Thoracic aorta (tissue), 2 donors: ENCODE measurements at regions not wholly inside any gene's neighbourhood (a gene's known extent, or its start where the extent isn't known, plus 50 kb on each side); places are given as distances from the start of the nearest gene placed in this dataset.
"Not testable (repeated sequence)": the region's sequence is repeated elsewhere in the genome, so short reads cannot be mapped to it uniquely, and the experiment has no call there.

Experiments
- ATAC-seq: fragments of 150-250 bp; one replicate; pipeline ENCODE4 v1.8.0; 2017; ENCODE audit warnings: low read depth; ENCODE audit not compliant: insufficient number of reproducible peaks, low FRiP score
- DNase-seq: peaks from one replicate; pipeline ENCODE4 v3.0.0-alpha.2; 2020; ENCODE audit warnings: low spot score
- H3K27ac ChIP-seq, 2 donors: fragments of 200-600 bp; sonication (generic); 1 replicate in 1 of 2; 2 replicates in 1 of 2; pipeline ENCODE4 v1.5.1; 2016; ENCODE audit warnings: mild to moderate bottlenecking in 2 of 2, moderate library complexity in 2 of 2
- H3K27me3 ChIP-seq: fragments of 200-600 bp; sonication (generic); replicated peaks from 2 replicates; pipeline ENCODE4 v1.6.0; 2016; ENCODE audit warnings: mild to moderate bottlenecking; ENCODE audit not compliant: insufficient read depth
- H3K36me3 ChIP-seq: fragments of 200-600 bp; sonication (generic); one replicate; pipeline ENCODE4 v1.5.1; 2016
- H3K4me1 ChIP-seq, 2 donors: fragments of 200-600 bp; sonication (generic); 1 replicate in 1 of 2; 2 replicates in 1 of 2; pipeline versions ENCODE4 v1.5.1 to v1.6.0; 2016; ENCODE audit warnings: low read depth in 2 of 2, mild to moderate bottlenecking in 1 of 2; ENCODE audit not compliant: control insufficient read depth in 1 of 2
- H3K4me3 ChIP-seq: fragments of 200-600 bp; sonication (generic); 2 replicates; pipeline ENCODE4 v1.5.1; 2016; ENCODE audit warnings: mild to moderate bottlenecking
- H3K9me3 ChIP-seq: fragments of 200-600 bp; sonication (generic); 2 replicates; pipeline ENCODE4 v1.5.1; 2016
- TF ChIP-seq, protein P1 (sequence below): fragments of 200-600 bp; sonication (generic); IDR thresholded peaks from one replicate; pipeline ENCODE4 v1.5.1; 2019; ENCODE audit warnings: antibody characterized with exemption

DNA sequence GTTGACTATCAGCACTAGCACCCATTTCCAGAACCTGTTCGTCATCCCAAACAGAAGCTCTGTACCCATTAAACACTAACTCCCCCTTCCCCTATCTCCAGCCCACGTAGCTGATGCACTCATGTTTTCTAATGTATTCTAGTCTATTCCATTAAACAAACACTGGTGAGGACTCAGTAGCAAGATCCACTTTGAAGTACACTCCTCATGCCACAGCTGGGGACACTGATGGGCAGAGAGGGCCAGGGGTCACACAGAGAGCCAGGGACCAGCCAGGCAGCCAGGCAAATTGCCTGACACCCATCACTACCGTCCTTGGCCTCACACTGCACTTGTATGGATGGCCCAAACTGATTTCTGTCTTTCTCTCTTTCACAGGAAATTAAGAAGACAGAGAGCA lies 269.9 kb upstream of the DIO3 start:
- H3K4me3 ChIP-seq = no peak overlapping the region

DNA sequence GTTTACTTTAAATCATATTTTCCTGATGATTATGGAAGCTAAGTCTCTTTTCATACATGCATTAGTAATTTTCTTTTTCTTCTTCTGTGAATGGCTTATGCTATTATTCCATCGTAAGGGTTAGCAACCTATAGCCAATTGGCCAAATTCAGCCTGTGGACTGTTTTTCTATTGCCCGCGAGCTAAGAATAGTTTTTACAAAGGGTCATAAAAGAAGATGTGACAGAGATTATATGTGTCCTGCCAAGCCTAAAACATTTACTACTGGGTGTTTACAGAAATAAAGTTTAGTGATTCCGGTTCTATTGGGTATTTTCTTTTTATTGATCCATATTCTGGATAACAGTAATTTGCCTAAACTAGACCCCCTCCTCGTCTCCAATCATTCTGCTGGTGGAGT lies 268.8 kb upstream of the DIO3 start:
- H3K27ac ChIP-seq = no peak overlapping the region
- no peaks in the 10 kb centered on the region for H3K4me1 ChIP-seq
- TF ChIP-seq, protein P1, sequence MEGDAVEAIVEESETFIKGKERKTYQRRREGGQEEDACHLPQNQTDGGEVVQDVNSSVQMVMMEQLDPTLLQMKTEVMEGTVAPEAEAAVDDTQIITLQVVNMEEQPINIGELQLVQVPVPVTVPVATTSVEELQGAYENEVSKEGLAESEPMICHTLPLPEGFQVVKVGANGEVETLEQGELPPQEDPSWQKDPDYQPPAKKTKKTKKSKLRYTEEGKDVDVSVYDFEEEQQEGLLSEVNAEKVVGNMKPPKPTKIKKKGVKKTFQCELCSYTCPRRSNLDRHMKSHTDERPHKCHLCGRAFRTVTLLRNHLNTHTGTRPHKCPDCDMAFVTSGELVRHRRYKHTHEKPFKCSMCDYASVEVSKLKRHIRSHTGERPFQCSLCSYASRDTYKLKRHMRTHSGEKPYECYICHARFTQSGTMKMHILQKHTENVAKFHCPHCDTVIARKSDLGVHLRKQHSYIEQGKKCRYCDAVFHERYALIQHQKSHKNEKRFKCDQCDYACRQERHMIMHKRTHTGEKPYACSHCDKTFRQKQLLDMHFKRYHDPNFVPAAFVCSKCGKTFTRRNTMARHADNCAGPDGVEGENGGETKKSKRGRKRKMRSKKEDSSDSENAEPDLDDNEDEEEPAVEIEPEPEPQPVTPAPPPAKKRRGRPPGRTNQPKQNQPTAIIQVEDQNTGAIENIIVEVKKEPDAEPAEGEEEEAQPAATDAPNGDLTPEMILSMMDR = no peak
- H3K27me3 ChIP-seq = no peaks in the 10 kb centered on the region
- H3K9me3 ChIP-seq = peaks cover 3% of the 10 kb centered on the region
- ATAC-seq (no peak), DNase-seq (no peak)
- H3K4me3 ChIP-seq = no peak overlapping the region
- no peaks in the 10 kb centered on the region for H3K36me3 ChIP-seq

More for the DNA sequence above, 269.9 kb upstream of the DIO3 start:
- Histone ChIP-seq H3K27me3 (no peaks in the 10 kb centered on the region), H3K36me3 (no peaks in the 10 kb centered on the region), H3K27ac (no peak overlapping the region), H3K4me1 (no peaks in the 10 kb centered on the region), H3K9me3 (no peaks in the 10 kb centered on the region)
- ATAC-seq (no peak), DNase-seq (no peak)
- TF ChIP-seq, protein P1 = no peak

DNA sequence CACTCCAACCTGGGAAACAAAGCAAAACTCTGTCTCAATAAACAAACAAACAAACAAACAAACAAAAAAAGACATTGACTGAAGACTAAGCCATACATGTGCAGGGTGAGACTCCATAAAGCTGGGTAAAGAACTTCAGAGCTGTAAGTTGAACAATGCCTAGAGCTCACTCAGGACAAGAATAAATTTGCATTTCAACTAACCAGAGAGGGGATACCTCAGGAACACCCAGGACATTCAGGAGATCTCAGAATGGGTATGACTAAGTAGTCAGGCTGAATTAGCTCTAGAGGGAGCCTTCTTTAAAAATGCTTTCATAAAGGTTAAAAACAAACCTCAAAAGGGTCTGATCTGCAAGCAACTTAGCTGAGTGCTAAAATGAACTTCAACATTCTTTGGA lies 267.7 kb upstream of the DIO3 start:
- no peaks in the 10 kb centered on the region for H3K36me3 ChIP-seq
- no peak overlapping the region for H3K4me3 ChIP-seq
- H3K4me1 ChIP-seq = no peaks in the 10 kb centered on the region
- no peak for ATAC-seq
- no peak overlapping the region for H3K27ac ChIP-seq
- no peak for DNase-seq
- H3K9me3 ChIP-seq = peaks cover 3% of the 10 kb centered on the region
- TF ChIP-seq, protein P1 = no peak
- H3K27me3 ChIP-seq = no peaks in the 10 kb centered on the region

DNA sequence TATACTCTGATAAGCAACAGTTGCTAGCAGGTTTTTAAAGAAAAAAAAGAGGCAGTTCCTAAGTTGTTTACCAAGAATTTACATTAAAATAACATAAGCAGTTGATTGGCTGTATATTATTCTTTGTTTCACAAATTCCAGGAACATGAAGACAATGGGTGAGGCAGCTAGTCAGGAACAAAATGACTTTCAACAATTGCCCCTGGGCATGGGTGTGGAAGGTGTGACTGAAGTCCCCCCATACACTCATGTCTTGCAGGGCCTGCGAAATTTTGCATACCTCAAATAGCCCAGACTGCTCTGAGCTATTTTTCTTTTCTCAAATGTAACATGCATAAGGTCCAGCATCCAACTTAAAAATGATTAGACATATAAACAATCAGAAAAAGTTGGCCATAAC lies 267.2 kb upstream of the DIO3 start:
- Histone ChIP-seq H3K9me3 (peaks cover 3% of the 10 kb centered on the region), H3K27ac (no peak overlapping the region), H3K36me3 (no peaks in the 10 kb centered on the region), H3K27me3 (no peaks in the 10 kb centered on the region), H3K4me1 (no peaks in the 10 kb centered on the region), H3K4me3 (no peak overlapping the region)
- ATAC-seq = no peak
- TF ChIP-seq, protein P1 = no peak
- no peak for DNase-seq

DNA sequence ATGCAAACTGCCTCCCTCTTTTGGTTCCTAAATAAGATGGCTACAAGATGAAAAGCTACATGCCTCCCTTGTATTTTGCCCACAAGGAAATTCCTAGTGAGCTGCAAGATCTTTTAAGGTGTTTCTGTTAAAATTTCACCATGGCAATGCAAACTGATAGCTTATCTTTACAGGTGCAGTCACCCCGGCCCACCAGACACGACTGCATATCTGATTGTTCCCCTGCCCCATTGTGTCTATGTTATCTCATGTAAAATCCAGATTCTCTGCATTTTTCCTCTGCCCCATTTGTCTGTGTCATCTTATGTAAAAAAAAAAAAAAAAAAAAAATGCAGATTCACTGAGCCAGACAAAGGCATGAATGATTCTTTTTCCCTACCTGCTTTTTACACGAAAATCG lies 261.5 kb upstream of the DIO3 start:
- H3K27ac ChIP-seq, H3K9me3 ChIP-seq, H3K4me3 ChIP-seq, H3K4me1 ChIP-seq, ATAC-seq, H3K27me3 ChIP-seq, DNase-seq, H3K36me3 ChIP-seq: not testable (repeated sequence)

DNA sequence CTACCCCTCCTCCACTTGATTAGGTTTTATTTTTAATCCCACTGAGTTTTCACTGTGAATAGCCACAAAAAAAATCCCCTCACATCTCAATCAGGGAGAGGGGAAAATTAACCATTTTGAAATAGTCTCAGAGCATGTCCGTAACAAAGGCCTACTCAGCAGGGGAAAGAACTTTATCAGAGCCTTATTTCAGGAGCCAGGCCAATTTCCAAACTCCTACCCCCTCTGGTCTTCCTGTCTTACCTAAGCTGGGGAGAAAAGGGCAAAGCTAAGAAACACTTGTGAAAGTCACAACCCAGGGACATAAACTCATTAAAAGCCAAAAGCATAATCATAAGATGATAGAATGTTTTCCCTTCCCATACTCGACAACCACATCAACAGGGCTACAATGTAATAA lies 260.3 kb upstream of the DIO3 start:
- DNase-seq (no peak), ATAC-seq (no peak)
- Histone ChIP-seq H3K9me3 (peaks cover 3% of the 10 kb centered on the region), H3K36me3 (no peaks in the 10 kb centered on the region), H3K27me3 (no peaks in the 10 kb centered on the region), H3K4me1 (no peaks in the 10 kb centered on the region), H3K27ac (no peak overlapping the region), H3K4me3 (no peak overlapping the region)
- TF ChIP-seq, protein P1 = no peak

DNA sequence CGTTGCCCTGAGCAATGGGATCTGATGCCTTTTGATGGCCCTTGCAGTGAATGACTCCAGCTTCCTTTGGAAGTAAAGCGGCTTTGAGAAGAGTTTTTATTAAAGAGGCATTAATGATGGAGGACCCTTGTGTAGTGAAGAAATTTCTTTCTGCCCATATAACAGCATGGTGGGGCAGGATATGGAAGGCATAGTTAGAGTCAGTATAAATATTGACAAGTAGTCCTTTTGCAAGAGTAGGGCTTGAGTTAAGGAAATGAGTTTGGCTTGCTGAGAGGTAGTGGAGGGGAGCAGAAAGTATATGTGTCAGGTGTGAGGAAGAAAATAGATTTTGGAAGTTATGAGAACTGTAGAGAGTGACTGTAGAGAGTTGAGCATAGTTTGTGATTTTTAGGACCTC lies 254.1 kb upstream of the DIO3 start:
- ATAC-seq, H3K36me3 ChIP-seq, DNase-seq, H3K9me3 ChIP-seq, H3K27ac ChIP-seq, H3K4me3 ChIP-seq, H3K27me3 ChIP-seq, H3K4me1 ChIP-seq: not testable (repeated sequence)

DNA sequence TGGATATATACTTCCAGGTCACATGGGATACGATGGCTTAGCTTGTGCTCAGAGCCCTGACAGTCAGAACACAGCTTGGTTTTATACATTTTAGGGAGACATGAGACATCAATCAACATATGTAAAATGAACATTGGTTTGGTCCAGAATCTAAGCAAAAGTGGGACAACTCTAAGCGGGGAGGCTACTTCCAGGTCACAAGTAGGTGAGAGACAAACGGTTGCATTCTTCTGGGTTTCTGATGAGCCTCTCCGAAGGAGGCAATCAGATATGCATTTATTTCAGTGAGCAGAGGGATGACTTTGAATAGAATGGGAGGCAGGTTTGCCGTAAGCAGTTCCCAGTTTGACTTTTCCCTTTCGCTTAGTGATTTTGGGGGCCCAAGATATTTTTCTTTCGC lies 250.1 kb upstream of the DIO3 start:
- not testable (repeated sequence) for ATAC-seq, H3K36me3 ChIP-seq, H3K27ac ChIP-seq, H3K27me3 ChIP-seq, H3K9me3 ChIP-seq, H3K4me1 ChIP-seq, H3K4me3 ChIP-seq, DNase-seq
